Left lung (tissue), 4 donors: ENCODE measurements at regions not wholly inside any gene's neighbourhood (a gene's known extent, or its start where the extent isn't known, plus 50 kb on each side); places are given as distances from the start of the nearest gene placed in this dataset.
A peak's percentile ranks its signal among the peaks of the same experiment; 100 is the strongest.

Source experiments
- ATAC-seq: fragments of 200-7000 bp; cut with Tn5 transposase; one replicate; pipeline ENCODE4 v1.9.1; 2020; ENCODE audit warnings: moderate library complexity
- DNase-seq, 4 donors: peaks; one replicate each; pipeline ENCODE4 v3.0.0-alpha.2; 2013 to 2020
- H3K27ac ChIP-seq, 2 donors: fragments of 200-600 bp; sonication (generic) in 1 of 2; one replicate each; pipeline versions ENCODE4 v1.5.0 to v1.8.0; 2020 to 2021
- H3K27me3 ChIP-seq, 2 donors: fragments of 200-600 bp; sonication (generic) in 1 of 2; one replicate each; pipeline versions ENCODE4 v1.5.0 to v1.8.0; 2020 to 2021
- H3K36me3 ChIP-seq, 2 donors: fragments of 200-600 bp; sonication (generic) in 1 of 2; one replicate each; pipeline versions ENCODE4 v1.5.0 to v1.8.0; 2020 to 2021
- H3K4me1 ChIP-seq, 2 donors: fragments of 200-600 bp; one replicate each; pipeline ENCODE4 v1.8.0; 2021
- H3K4me3 ChIP-seq, 2 donors: fragments of 200-600 bp; sonication (generic) in 1 of 2; one replicate each; pipeline versions ENCODE4 v1.5.0 to v1.8.0; 2020 to 2021; ENCODE audit warnings: mild to moderate bottlenecking in 1 of 2
- H3K9me3 ChIP-seq, 2 donors: fragments of 200-600 bp; sonication (generic) in 1 of 2; one replicate each; pipeline versions ENCODE4 v1.5.0 to v1.8.0; 2020 to 2021
- CTCF ChIP-seq, 2 donors: fragments of 200-600 bp; sonication (generic) in 1 of 2; IDR thresholded peaks; one replicate each; pipeline versions ENCODE4 v1.5.0 to v1.8.0; 2021; ENCODE audit warnings: antibody characterized with exemption in 2 of 2
- intact Hi-C, 2 donors: fragments of 100-400 bp; cut with DNase I; formaldehyde crosslinking; loops; one replicate each; pipeline versions ENCODE4 v1.11.2 to v1.14.2; 2022
- donor health status: DM: no; HTN: yes; CAD: no.
- donor health status: DM: no; HTN: no; CAD: no.

- ATAC-seq = peak; percentile 65
- H3K4me1 ChIP-seq = no peaks in the 10 kb centered on the region
- H3K27ac ChIP-seq = peak overlapping the region; percentile 58 to 60
- intact Hi-C loops = no loop called here
- no peaks in the 10 kb centered on the region for H3K9me3 ChIP-seq
- DNase-seq = peak in 1 of 4 donors; percentile 7
- H3K27me3 ChIP-seq = no peaks in the 10 kb centered on the region
- no peaks in the 10 kb centered on the region for H3K36me3 ChIP-seq
- TF ChIP-seq CTCF (IDR thresholded peaks at IDR 0.05) = no peak
- H3K4me3 ChIP-seq = no peak overlapping the region
Observed at GRCh38 chr15:45921978-45922377, 287.1 kb downstream of the SQOR start.

GRCh38 chr15:45941367-45941766, 306.5 kb downstream of the SQOR start:
- Histone ChIP-seq H3K36me3 (no peaks in the 10 kb centered on the region), H3K9me3 (no peaks in the 10 kb centered on the region), H3K4me1 (no peaks in the 10 kb centered on the region), H3K4me3 (no peak overlapping the region), H3K27ac (no peak overlapping the region), H3K27me3 (no peaks in the 10 kb centered on the region)
- TF ChIP-seq CTCF (IDR thresholded peaks at IDR 0.05) = no peak
- intact Hi-C loops = no loop called here
- ATAC-seq = no peak
- DNase-seq = no peak

- no peak for TF ChIP-seq CTCF (IDR thresholded peaks at IDR 0.05)
- ATAC-seq (no peak), DNase-seq (no peak)
- intact Hi-C loops = no loop called here
- Histone ChIP-seq H3K27me3 (no peaks in the 10 kb centered on the region), H3K4me1 (no peaks in the 10 kb centered on the region), H3K36me3 (no peaks in the 10 kb centered on the region), H3K27ac (no peak overlapping the region), H3K9me3 (no peaks in the 10 kb centered on the region), H3K4me3 (no peak overlapping the region)
Observed at GRCh38 chr15:45943240-45943639, 308.4 kb downstream of the SQOR start.

- no peak overlapping the region for H3K4me3 ChIP-seq
- no peaks in the 10 kb centered on the region for H3K36me3 ChIP-seq
- no peak overlapping the region for H3K27ac ChIP-seq
- intact Hi-C loops = no loop called here
- no peak for ATAC-seq
- no peaks in the 10 kb centered on the region for H3K27me3 ChIP-seq
- DNase-seq = no peak
- H3K9me3 ChIP-seq = no peaks in the 10 kb centered on the region
- H3K4me1 ChIP-seq = no peaks in the 10 kb centered on the region
- no peak for TF ChIP-seq CTCF (IDR thresholded peaks at IDR 0.05)
Observed at GRCh38 chr15:45946111-45946510, 311.3 kb downstream of the SQOR start.

GRCh38 chr15:45948181-45948621, 313.4 kb downstream of the SQOR start:
- no peak overlapping the region for H3K4me3 ChIP-seq
- no peaks in the 10 kb centered on the region for H3K36me3 ChIP-seq
- DNase-seq (no peak), ATAC-seq (no peak)
- no peaks in the 10 kb centered on the region for H3K4me1 ChIP-seq
- H3K9me3 ChIP-seq = no peaks in the 10 kb centered on the region
- intact Hi-C loops = no loop called here
- no peak for TF ChIP-seq CTCF (IDR thresholded peaks at IDR 0.05)
- H3K27me3 ChIP-seq = no peaks in the 10 kb centered on the region
- H3K27ac ChIP-seq = no peak overlapping the region
